ENCODE measurements at regions not wholly inside any gene's neighbourhood (a gene's known extent, or its start where the extent isn't known, plus 50 kb on each side); places are given as distances from the start of the nearest gene placed in this dataset.

GRCh38 chr10:4535521-4535920 lies 290.5 kb upstream of the AKR1E2 start:
- BruUV-seq (replicated peaks): no TSS peak

DNA sequence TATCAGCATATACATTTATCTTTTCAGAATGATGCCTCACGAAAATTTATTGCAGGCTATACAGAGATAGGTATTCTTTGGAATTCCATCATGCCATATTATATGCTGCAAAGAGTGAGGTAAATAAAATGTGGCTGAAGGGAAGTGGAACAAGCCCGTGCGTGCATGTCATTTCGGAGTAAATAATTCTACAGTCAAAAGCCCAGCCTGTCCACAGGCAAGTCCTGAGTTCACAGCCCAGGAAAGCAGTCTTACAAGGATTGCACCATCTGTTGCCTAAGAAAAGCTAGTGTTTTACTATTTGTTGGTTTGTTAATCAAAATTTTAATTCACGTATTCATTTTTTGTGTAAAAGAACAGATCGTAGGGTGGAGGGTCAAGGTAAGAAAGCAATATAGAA lies 292.4 kb upstream of the AKR1E2 start:
- no peak for FAIRE-seq
- TF ChIP-seq GATAD2A (IDR thresholded peaks at IDR 0.05) (no peak), ATF2 (CRISPR knock-in tag; IDR thresholded peaks at IDR 0.05) (no peak), ZBTB9 (CRISPR knock-in tag; IDR thresholded peaks at IDR 0.05) (no peak), ZNF408 (CRISPR knock-in tag; IDR thresholded peaks at IDR 0.05; ENCODE audit: low read depth) (no peak), ZNF79 (CRISPR knock-in tag; IDR thresholded peaks at IDR 0.05; ENCODE audit: low read depth) (no peak), PTRF (tag; IDR thresholded peaks at IDR 0.05) (no peak), TBL1XR1 (IDR thresholded peaks at IDR 0.05; ENCODE audit: low read length in 2 of 2) (no peak)
- TF ChIP-seq, protein P1, sequence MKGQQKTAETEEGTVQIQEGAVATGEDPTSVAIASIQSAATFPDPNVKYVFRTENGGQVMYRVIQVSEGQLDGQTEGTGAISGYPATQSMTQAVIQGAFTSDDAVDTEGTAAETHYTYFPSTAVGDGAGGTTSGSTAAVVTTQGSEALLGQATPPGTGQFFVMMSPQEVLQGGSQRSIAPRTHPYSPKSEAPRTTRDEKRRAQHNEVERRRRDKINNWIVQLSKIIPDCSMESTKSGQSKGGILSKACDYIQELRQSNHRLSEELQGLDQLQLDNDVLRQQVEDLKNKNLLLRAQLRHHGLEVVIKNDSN (CRISPR knock-in tag; IDR thresholded peaks at IDR 0.05): no peak

More at GRCh38 chr10:4535521-4535920, 290.5 kb upstream of the AKR1E2 start:
- intact Hi-C loops (cut with micrococcal nuclease): no loop called here
- TF ChIP-seq MBD2 (IDR thresholded peaks at IDR 0.05; ENCODE audit: borderline replicate concordance, low read depth) (no peak), FIP1L1 (IDR thresholded peaks at IDR 0.05; ENCODE audit: low read depth, low read length, poor library complexity, severe bottlenecking) (no peak), MCM5 (IDR thresholded peaks at IDR 0.05; ENCODE audit: low read depth) (no peak), GABPB1 (CRISPR knock-in tag; IDR thresholded peaks at IDR 0.05) (no peak), SRSF3 (IDR thresholded peaks at IDR 0.05; ENCODE audit: insufficient read depth, low read length) (no peak), ZNF174 (CRISPR knock-in tag; IDR thresholded peaks at IDR 0.05) (no peak), MECOM (CRISPR knock-in tag; IDR thresholded peaks at IDR 0.05) (no peak), RBBP5 (IDR thresholded peaks at IDR 0.05; ENCODE audit: borderline replicate concordance, insufficient read depth, low read length, poor library complexity, severe bottlenecking) (no peak), MXI1 (IDR thresholded peaks at IDR 0.05; ENCODE audit: low read depth, low read length) (no peak), ZNF766 (CRISPR knock-in tag; conservative IDR thresholded peaks at IDR 0.05) (no peak), RBM25 (IDR thresholded peaks at IDR 0.05; ENCODE audit: low read depth, low read length, severe bottlenecking) (no peak), ZNF197 (CRISPR knock-in tag; IDR thresholded peaks at IDR 0.05; ENCODE audit: low read depth) (no peak)
- TF ChIP-seq, protein P1 (CRISPR knock-in tag; IDR thresholded peaks at IDR 0.05): no peak
- FAIRE-seq: no peak
- no peak overlapping the region for H3K4me2 ChIP-seq (ENCODE audit: insufficient read depth, low read length)
- H3K9me3 ChIP-seq (replicated peaks; ENCODE audit: control insufficient read depth, insufficient read depth, low read depth, low read length): no peaks in the 10 kb centered on the region; the same call in 1 of the 2 replicates
- no peak for ATAC-seq
- no peaks in the 10 kb centered on the region for H3K9me1 ChIP-seq (ENCODE audit: control insufficient read depth, insufficient read depth, low read length)
- no peak overlapping the region for H3K4me3 ChIP-seq
- CTCF ChIA-PET (ENCODE audit: low intra/inter-chr PET ratio): no interaction called here
- H3K4me1 ChIP-seq (replicated peaks in 1 of 2; ENCODE audit: control insufficient read depth in 2 of 2, insufficient read depth in 2 of 2, low read length in 2 of 2): no peaks in the 10 kb centered on the region
- H2AFZ ChIP-seq (ENCODE audit: low read depth, low read length): no peak overlapping the region
- no peak overlapping the region for H3K27ac ChIP-seq (ENCODE audit: extremely low read depth, low read depth, low read length)
- 0% methylated on average over 4 of the region's 4 CpGs for WGBS (ENCODE audit: insufficient coverage, low coverage, missing lambda C conversion rate)
- in situ Hi-C loops (cut with MboI): no loop called here
- no peak for DNase-seq (ENCODE audit: extremely low read depth in 1 of 4, low spot score in 3 of 4)
- POLR2A ChIA-PET: no interaction called here
- no peaks in the 10 kb centered on the region for H4K20me1 ChIP-seq (replicated peaks; ENCODE audit: control insufficient read depth, insufficient read depth, low read length)
- no peaks in the 10 kb centered on the region for H3K36me3 ChIP-seq (ENCODE audit: control insufficient read depth, insufficient read depth, low read length)
- H3K9ac ChIP-seq (ENCODE audit: insufficient read depth in 1 of 2, low read depth in 2 of 2, low read length in 2 of 2): no peak overlapping the region
- peaks cover 0 to 3% of the 10 kb centered on the region in 2 experiments; a peak in 2 of 5 replicates for H3K27me3 ChIP-seq (ENCODE audit: control insufficient read depth in 2 of 2, insufficient read depth in 2 of 2, low read length in 2 of 2)
- H3K79me2 ChIP-seq (ENCODE audit: control insufficient read depth, insufficient read depth, low read length): no peaks in the 10 kb centered on the region

More for the DNA sequence above, 292.4 kb upstream of the AKR1E2 start:
- no TSS peak for BruUV-seq (replicated peaks)
- Histone ChIP-seq H3K9me3 (replicated peaks; ENCODE audit: control insufficient read depth, insufficient read depth, low read depth, low read length) (no peaks in the 10 kb centered on the region; the same call in 1 of the 2 replicates), H3K9ac (ENCODE audit: insufficient read depth in 1 of 2, low read depth in 2 of 2, low read length in 2 of 2) (no peak overlapping the region), H3K36me3 (ENCODE audit: control insufficient read depth, insufficient read depth, low read length) (no peaks in the 10 kb centered on the region), H3K4me3 (no peak overlapping the region), H3K9me1 (ENCODE audit: control insufficient read depth, insufficient read depth, low read length) (no peaks in the 10 kb centered on the region), H3K27ac (ENCODE audit: extremely low read depth, low read depth, low read length) (no peak overlapping the region), H3K4me1 (replicated peaks in 1 of 2; ENCODE audit: control insufficient read depth in 2 of 2, insufficient read depth in 2 of 2, low read length in 2 of 2) (no peaks in the 10 kb centered on the region), H4K20me1 (replicated peaks; ENCODE audit: control insufficient read depth, insufficient read depth, low read length) (no peaks in the 10 kb centered on the region), H3K79me2 (ENCODE audit: control insufficient read depth, insufficient read depth, low read length) (no peaks in the 10 kb centered on the region), H2AFZ (ENCODE audit: low read depth, low read length) (no peak overlapping the region), H3K4me2 (ENCODE audit: insufficient read depth, low read length) (no peak overlapping the region), H3K27me3 (ENCODE audit: control insufficient read depth in 2 of 2, insufficient read depth in 2 of 2, low read length in 2 of 2) (peaks cover 0 to 8% of the 10 kb centered on the region in 2 experiments; a peak in 3 of 5 replicates)
- ATAC-seq (no peak), DNase-seq (ENCODE audit: extremely low read depth in 1 of 4, low spot score in 3 of 4) (no peak)
- CTCF ChIA-PET (ENCODE audit: low intra/inter-chr PET ratio): no interaction called here
- intact Hi-C loops (cut with micrococcal nuclease) (no loop called here), in situ Hi-C loops (cut with MboI) (no loop called here)
- POLR2A ChIA-PET: no interaction called here
- 1% methylated on average over 6 of the region's 6 CpGs for WGBS (ENCODE audit: insufficient coverage, low coverage, missing lambda C conversion rate)

Measured in K562 (cell line).